Stomach (tissue), 4 donors: ENCODE measurements at regions not wholly inside any gene's neighbourhood (a gene's known extent, or its start where the extent isn't known, plus 50 kb on each side); places are given as distances from the start of the nearest gene placed in this dataset.

ENCODE experiments used
- POLR2A ChIP-seq, 4 donors: fragments of 450-650 bp; IDR thresholded peaks; one replicate each; pipeline ENCODE4 v1.6.1; 2016; ENCODE audit warnings: antibody characterized with exemption in 4 of 4, control low read depth in 2 of 4, mild to moderate bottlenecking in 1 of 4, moderate library complexity in 1 of 4
- POLR2AphosphoS5 ChIP-seq, 3 donors: sonication (generic); formaldehyde crosslinking; IDR thresholded peaks; one replicate each; pipeline ENCODE4 v1.6.1; 2016; ENCODE audit warnings: antibody characterized with exemption in 3 of 3
- TF ChIP-seq, protein P1 (sequence below), 7 experiments: fragments of 450-650 bp in 4 of 7; fragments of 200-600 bp in 3 of 7; sonication (generic) in 3 of 7; IDR thresholded peaks; one replicate each; pipeline ENCODE4 v1.5.1; 2016 to 2019; ENCODE audit warnings: antibody characterized with exemption in 7 of 7, control low read depth in 2 of 7, mild to moderate bottlenecking in 1 of 7

- TF ChIP-seq, protein P1, sequence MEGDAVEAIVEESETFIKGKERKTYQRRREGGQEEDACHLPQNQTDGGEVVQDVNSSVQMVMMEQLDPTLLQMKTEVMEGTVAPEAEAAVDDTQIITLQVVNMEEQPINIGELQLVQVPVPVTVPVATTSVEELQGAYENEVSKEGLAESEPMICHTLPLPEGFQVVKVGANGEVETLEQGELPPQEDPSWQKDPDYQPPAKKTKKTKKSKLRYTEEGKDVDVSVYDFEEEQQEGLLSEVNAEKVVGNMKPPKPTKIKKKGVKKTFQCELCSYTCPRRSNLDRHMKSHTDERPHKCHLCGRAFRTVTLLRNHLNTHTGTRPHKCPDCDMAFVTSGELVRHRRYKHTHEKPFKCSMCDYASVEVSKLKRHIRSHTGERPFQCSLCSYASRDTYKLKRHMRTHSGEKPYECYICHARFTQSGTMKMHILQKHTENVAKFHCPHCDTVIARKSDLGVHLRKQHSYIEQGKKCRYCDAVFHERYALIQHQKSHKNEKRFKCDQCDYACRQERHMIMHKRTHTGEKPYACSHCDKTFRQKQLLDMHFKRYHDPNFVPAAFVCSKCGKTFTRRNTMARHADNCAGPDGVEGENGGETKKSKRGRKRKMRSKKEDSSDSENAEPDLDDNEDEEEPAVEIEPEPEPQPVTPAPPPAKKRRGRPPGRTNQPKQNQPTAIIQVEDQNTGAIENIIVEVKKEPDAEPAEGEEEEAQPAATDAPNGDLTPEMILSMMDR (IDR thresholded peaks at IDR 0.05): no peak
- no peak for TF ChIP-seq POLR2AphosphoS5 (IDR thresholded peaks at IDR 0.05)
- TF ChIP-seq POLR2A (IDR thresholded peaks at IDR 0.05): no peak
Measured at GRCh38 chr11:19577391-19577975, 135.2 kb upstream of the NAV2 start.
